Ascending aorta (tissue), 2 donors: ENCODE measurements at regions not wholly inside any gene's neighbourhood (a gene's known extent, or its start where the extent isn't known, plus 50 kb on each side); places are given as distances from the start of the nearest gene placed in this dataset.

ENCODE experiments used
- DNase-seq, 2 donors: peaks; one replicate each; pipeline ENCODE4 v3.0.0-alpha.2; 2019; ENCODE audit warnings: low spot score in 2 of 2
- H3K27ac ChIP-seq, 2 donors: fragments of 200-600 bp; sonication (generic); one replicate each; pipeline ENCODE4 v1.5.1; 2016 to 2017; ENCODE audit warnings: mild to moderate bottlenecking in 1 of 2
- H3K27me3 ChIP-seq: fragments of 200-600 bp; sonication (generic); one replicate; pipeline ENCODE4 v1.5.1; 2017
- H3K36me3 ChIP-seq, 2 donors: fragments of 200-600 bp; sonication (generic); one replicate each; pipeline ENCODE4 v1.5.1; 2016
- H3K4me1 ChIP-seq, 2 donors: fragments of 200-600 bp; sonication (generic); one replicate each; pipeline ENCODE4 v1.5.1; 2016 to 2017; ENCODE audit warnings: mild to moderate bottlenecking in 1 of 2
- H3K4me3 ChIP-seq, 2 donors: fragments of 200-600 bp; sonication (generic); one replicate each; pipeline ENCODE4 v1.5.1; 2016 to 2017; ENCODE audit warnings: mild to moderate bottlenecking in 1 of 2
- H3K9me3 ChIP-seq, 2 donors: fragments of 200-600 bp; sonication (generic); one replicate each; pipeline ENCODE4 v1.5.1; 2016
- CTCF ChIP-seq, 3 experiments: fragments of 200-600 bp in 2 of 3; fragments of 450-650 bp in 1 of 3; sonication (generic) in 2 of 3; IDR thresholded peaks; one replicate each; pipeline ENCODE4 v1.5.1; 2016 to 2019; ENCODE audit warnings: antibody characterized with exemption in 3 of 3, mild to moderate bottlenecking in 1 of 3, moderate library complexity in 1 of 3
- intact Hi-C: fragments of 100-400 bp; cut with DNase I; formaldehyde crosslinking; loops from one replicate; pipeline ENCODE4 v1.15.1; 2023

- intact Hi-C loops, result no loop called here
- Histone ChIP-seq H3K9me3 (peaks cover 0 to 11% of the 10 kb centered on the region in 2 donors), H3K27me3 (no peaks in the 10 kb centered on the region), H3K36me3 (no peaks in the 10 kb centered on the region), H3K27ac (no peak overlapping the region), H3K4me1 (no peaks in the 10 kb centered on the region), H3K4me3 (no peak overlapping the region)
- TF ChIP-seq CTCF (IDR thresholded peaks at IDR 0.05), result no peak
- no peak for DNase-seq
Measured at GRCh38 chr2:217294818-217295217, 435.0 kb upstream of the TNP1 start.

DNA sequence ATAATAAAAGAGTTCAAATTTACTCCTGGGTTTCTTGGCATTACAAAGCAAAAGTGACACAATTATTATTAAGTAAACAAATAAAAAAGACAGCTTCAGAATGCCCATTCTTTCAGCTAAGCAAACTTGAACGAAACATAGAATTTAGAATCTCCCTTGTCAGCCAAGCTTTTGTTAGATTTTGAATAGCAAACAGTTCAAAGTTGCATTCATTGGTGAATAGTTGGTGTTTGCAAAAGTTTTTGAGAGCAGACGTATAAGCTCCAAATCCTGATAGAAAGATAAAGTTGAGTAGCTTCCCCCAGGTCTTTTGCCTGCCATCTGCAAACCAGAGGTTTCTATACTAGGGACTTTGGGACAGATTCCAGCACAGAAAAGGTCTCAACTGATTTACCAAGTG, 434.3 kb upstream of the TNP1 start:
- Histone ChIP-seq H3K27me3 (no peaks in the 10 kb centered on the region), H3K36me3 (no peaks in the 10 kb centered on the region), H3K4me3 (no peak overlapping the region), H3K27ac (no peak overlapping the region), H3K9me3 (peaks cover 0 to 11% of the 10 kb centered on the region in 2 donors), H3K4me1 (no peaks in the 10 kb centered on the region)
- intact Hi-C loops, result no loop called here
- TF ChIP-seq CTCF (IDR thresholded peaks at IDR 0.05), result no peak
- DNase-seq, result no peak

GRCh38 chr2:217293607-217294006, 433.7 kb upstream of the TNP1 start:
- Histone ChIP-seq H3K27me3 (no peaks in the 10 kb centered on the region), H3K9me3 (peaks cover 0 to 11% of the 10 kb centered on the region in 2 donors), H3K4me3 (no peak overlapping the region), H3K27ac (no peak overlapping the region), H3K4me1 (no peaks in the 10 kb centered on the region), H3K36me3 (no peaks in the 10 kb centered on the region)
- intact Hi-C loops, result no loop called here
- TF ChIP-seq CTCF (IDR thresholded peaks at IDR 0.05), result no peak
- no peak for DNase-seq

GRCh38 chr2:217293046-217293445, 433.2 kb upstream of the TNP1 start:
- Histone ChIP-seq H3K4me1 (no peaks in the 10 kb centered on the region), H3K9me3 (peaks cover 0 to 11% of the 10 kb centered on the region in 2 donors), H3K27me3 (no peaks in the 10 kb centered on the region), H3K4me3 (no peak overlapping the region), H3K36me3 (no peaks in the 10 kb centered on the region), H3K27ac (no peak overlapping the region)
- DNase-seq, result no peak
- intact Hi-C loops, result no loop called here
- TF ChIP-seq CTCF (IDR thresholded peaks at IDR 0.05), result no peak

DNA sequence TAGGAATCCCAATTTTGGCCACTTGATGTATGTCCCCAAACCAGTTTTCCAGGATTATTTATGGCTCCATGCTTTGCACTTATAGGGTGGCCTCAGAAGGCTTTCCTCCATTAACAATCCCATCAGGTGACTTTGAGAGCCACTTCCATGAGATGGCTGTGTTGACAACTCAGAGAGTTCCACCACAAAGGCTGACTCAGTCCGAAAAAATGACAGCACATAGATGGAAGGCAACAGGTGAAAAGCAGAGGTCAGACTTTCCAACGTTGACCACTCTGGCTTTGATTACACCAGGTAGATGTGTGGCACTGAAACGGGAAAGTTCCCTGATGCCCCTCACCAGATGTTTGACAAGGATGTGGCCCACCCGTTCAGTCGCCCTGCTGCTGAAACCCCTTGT, 431.4 kb upstream of the TNP1 start:
- intact Hi-C loops, result no loop called here
- Histone ChIP-seq H3K36me3 (no peaks in the 10 kb centered on the region), H3K4me3 (no peak overlapping the region), H3K9me3 (no peaks in the 10 kb centered on the region), H3K4me1 (no peaks in the 10 kb centered on the region), H3K27ac (no peak overlapping the region), H3K27me3 (no peaks in the 10 kb centered on the region)
- DNase-seq, result no peak
- no peak for TF ChIP-seq CTCF (IDR thresholded peaks at IDR 0.05)

DNA sequence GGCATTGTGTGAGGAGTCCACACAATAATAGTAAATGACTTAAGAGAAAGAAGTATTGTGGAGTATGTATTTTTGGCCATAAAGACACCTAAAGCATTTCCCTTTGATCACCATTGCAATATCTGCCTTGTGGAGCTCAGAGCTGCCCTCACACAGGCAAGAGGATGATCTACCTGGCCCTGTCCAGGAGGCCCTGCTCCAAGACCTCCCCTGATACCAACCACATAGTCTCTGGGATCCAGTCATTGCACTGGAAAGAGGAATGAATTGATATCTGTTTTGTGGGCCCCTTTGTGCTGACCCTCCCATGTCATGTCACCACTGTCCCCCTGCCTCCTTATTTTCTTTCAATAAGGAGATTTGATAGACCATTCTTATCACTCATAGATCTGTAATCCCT, 430.6 kb upstream of the TNP1 start:
- Histone ChIP-seq H3K27ac (no peak overlapping the region), H3K27me3 (no peaks in the 10 kb centered on the region), H3K9me3 (no peaks in the 10 kb centered on the region), H3K4me1 (no peaks in the 10 kb centered on the region), H3K4me3 (no peak overlapping the region), H3K36me3 (no peaks in the 10 kb centered on the region)
- DNase-seq, result no peak
- TF ChIP-seq CTCF (IDR thresholded peaks at IDR 0.05), result no peak
- intact Hi-C loops, result no loop called here
